Lower lobe of right lung (tissue), 2 donors: ENCODE measurements at regions not wholly inside any gene's neighbourhood (a gene's known extent, or its start where the extent isn't known, plus 50 kb on each side); places are given as distances from the start of the nearest gene placed in this dataset.

Source experiments
- ATAC-seq, 2 donors: fragments of 200-7000 bp; cut with Tn5 transposase; one replicate each; pipeline ENCODE4 v1.9.1; 2020 to 2022; ENCODE audit warnings: mild to moderate bottlenecking in 2 of 2, moderate library complexity in 2 of 2
- DNase-seq: peaks from one replicate; pipeline ENCODE4 v3.0.0-alpha.2; 2020
- H3K27ac ChIP-seq: fragments of 200-600 bp; one replicate; pipeline ENCODE4 v1.8.0; 2022
- H3K27me3 ChIP-seq: fragments of 200-600 bp; one replicate; pipeline ENCODE4 v1.8.0; 2022; ENCODE audit warnings: low read depth
- H3K36me3 ChIP-seq: fragments of 200-600 bp; one replicate; pipeline ENCODE4 v1.8.0; 2022; ENCODE audit warnings: mild to moderate bottlenecking
- H3K4me1 ChIP-seq: fragments of 200-600 bp; one replicate; pipeline ENCODE4 v1.8.0; 2022
- H3K4me3 ChIP-seq: fragments of 200-600 bp; one replicate; pipeline ENCODE4 v1.8.0; 2022; ENCODE audit warnings: mild to moderate bottlenecking
- H3K9me3 ChIP-seq: fragments of 200-600 bp; one replicate; pipeline ENCODE4 v1.8.0; 2022
- CTCF ChIP-seq: fragments of 200-600 bp; IDR thresholded peaks from one replicate; pipeline ENCODE4 v1.8.0; 2022; ENCODE audit warnings: antibody characterized with exemption, mild to moderate bottlenecking
- intact Hi-C: fragments of 100-400 bp; cut with DNase I; formaldehyde crosslinking; loops from one replicate; pipeline ENCODE4 v1.11.0; 2022
- donor health status: DM: no; HTN: yes; CAD: no; lungs with severe emphysema.

- intact Hi-C loops = no loop called here
- DNase-seq (no peak), ATAC-seq (no peak)
- H3K27me3 ChIP-seq = no peaks in the 10 kb centered on the region
- no peak overlapping the region for H3K27ac ChIP-seq
- no peak overlapping the region for H3K4me3 ChIP-seq
- H3K4me1 ChIP-seq = no peaks in the 10 kb centered on the region
- no peaks in the 10 kb centered on the region for H3K9me3 ChIP-seq
- H3K36me3 ChIP-seq = no peaks in the 10 kb centered on the region
- no peak for TF ChIP-seq CTCF
Observed at GRCh38 chr15:94001255-94001801, 230.0 kb upstream of the MCTP2 start.

- no peaks in the 10 kb centered on the region for H3K27me3 ChIP-seq
- no peaks in the 10 kb centered on the region for H3K9me3 ChIP-seq
- ATAC-seq (no peak), DNase-seq (no peak)
- H3K4me1 ChIP-seq = no peaks in the 10 kb centered on the region
- intact Hi-C loops = no loop called here
- H3K36me3 ChIP-seq = no peaks in the 10 kb centered on the region
- H3K27ac ChIP-seq = no peak overlapping the region
- no peak overlapping the region for H3K4me3 ChIP-seq
- no peak for TF ChIP-seq CTCF
Observed at GRCh38 chr15:94000606-94001005, 230.8 kb upstream of the MCTP2 start.

GRCh38 chr15:93997071-93997658 is 234.2 kb upstream of the MCTP2 start:
- intact Hi-C loops = no loop called here
- ATAC-seq (peak in 1 of 2 donors; percentile 50), DNase-seq (no peak)
- H3K27ac ChIP-seq = no peak overlapping the region
- H3K36me3 ChIP-seq = no peaks in the 10 kb centered on the region
- H3K27me3 ChIP-seq = no peaks in the 10 kb centered on the region
- no peaks in the 10 kb centered on the region for H3K9me3 ChIP-seq
- H3K4me3 ChIP-seq = no peak overlapping the region
- no peaks in the 10 kb centered on the region for H3K4me1 ChIP-seq
- peak; percentile 59 for TF ChIP-seq CTCF

- Histone ChIP-seq H3K36me3 (no peaks in the 10 kb centered on the region), H3K27ac (no peak overlapping the region), H3K27me3 (no peaks in the 10 kb centered on the region), H3K9me3 (no peaks in the 10 kb centered on the region), H3K4me3 (no peak overlapping the region), H3K4me1 (no peaks in the 10 kb centered on the region)
- no peak for TF ChIP-seq CTCF
- DNase-seq = no peak
- ATAC-seq = no peak
- intact Hi-C loops = no loop called here
Observed at GRCh38 chr15:93989440-93989998, 241.8 kb upstream of the MCTP2 start.

GRCh38 chr15:93987068-93987467 is 244.3 kb upstream of the MCTP2 start:
- Histone ChIP-seq H3K4me3 (no peak overlapping the region), H3K9me3 (no peaks in the 10 kb centered on the region), H3K27ac (no peak overlapping the region), H3K36me3 (no peaks in the 10 kb centered on the region), H3K27me3 (no peaks in the 10 kb centered on the region), H3K4me1 (no peaks in the 10 kb centered on the region)
- no peak for DNase-seq
- intact Hi-C loops = no loop called here
- ATAC-seq = no peak
- TF ChIP-seq CTCF = no peak
